SK-N-SH (cell line): ENCODE measurements at regions not wholly inside any gene's neighbourhood (a gene's known extent, or its start where the extent isn't known, plus 50 kb on each side); places are given as distances from the start of the nearest gene placed in this dataset.

Experiments used
- CTCF ChIA-PET: fragments of 300-600, 350-600 bp; formaldehyde crosslinking; extraction: SDS; loops from one replicate; lab custom pipeline; 2021; lab: Yijun Ruan, JAX
- POLR2A ChIA-PET: fragments of 350-600 bp; sonication (Branson Sonifier 250); formaldehyde crosslinking; extraction: SDS; loops from one replicate; lab custom pipeline; 2020; ENCODE audit warnings: antibody characterized with exemption, inconsistent platforms; lab: Yijun Ruan, JAX
- DNase-seq: peaks from one replicate; pipeline ENCODE4 v3.0.0; 2012
- H2AFZ ChIP-seq: fragments of 200-600 bp; sonication (generic); 2 replicates; pipeline ENCODE4 v1.8.1; 2016; ENCODE audit warnings: antibody characterized with exemption, mild to moderate bottlenecking, low read depth
- H3F3A ChIP-seq: fragments of 200-600 bp; sonication (generic); replicated peaks from 2 replicates; pipeline ENCODE3; 2016; ENCODE audit warnings: antibody characterized with exemption, mild to moderate bottlenecking; ENCODE audit not compliant: insufficient read depth
- H3K27ac ChIP-seq, 2 experiments: fragments of 200-500 bp in 1 of 2; fragments of 200-600 bp in 1 of 2; sonication (Bioruptor generic) in 1 of 2; sonication (generic), shearing (Covaris generic) in 1 of 2; 2 replicates each; pipeline versions ENCODE4 v1.5.1 to v1.6.1; 2014 to 2016; ENCODE audit warnings: low read depth in 2 of 2, inconsistent platforms in 1 of 2, low read length in 1 of 2, mild to moderate bottlenecking in 1 of 2, mixed read lengths in 1 of 2
- H3K27me3 ChIP-seq: fragments of 200-600 bp; sonication (generic), shearing (Covaris generic); 2 replicates; pipeline ENCODE4 v1.6.1; 2016; ENCODE audit warnings: mixed run types; ENCODE audit not compliant: insufficient read depth
- H3K36me3 ChIP-seq, 2 experiments: fragments of 200-500 bp in 1 of 2; fragments of 200-600 bp in 1 of 2; sonication (Bioruptor generic) in 1 of 2; sonication (generic) in 1 of 2; replicated peaks in 1 of 2; 2 replicates each; pipeline versions ENCODE3 to v1.5.1; 2014 to 2016; ENCODE audit warnings: low read length in 1 of 2, mild to moderate bottlenecking in 1 of 2; ENCODE audit not compliant: insufficient read depth in 2 of 2, control insufficient read depth in 1 of 2
- H3K4me1 ChIP-seq, 2 experiments: fragments of 200-500 bp in 1 of 2; fragments of 200-600 bp in 1 of 2; sonication (Bioruptor generic) in 1 of 2; sonication (generic), shearing (Covaris generic) in 1 of 2; 2 replicates each; pipeline versions ENCODE4 v1.5.1 to v1.6.1; 2014 to 2016; ENCODE audit warnings: low read depth in 1 of 2, low read length in 1 of 2, mixed run types in 1 of 2; ENCODE audit not compliant: insufficient read depth in 2 of 2, control insufficient read depth in 1 of 2
- H3K4me2 ChIP-seq: fragments of 200-600 bp; sonication (generic), shearing (Covaris generic); 2 replicates; pipeline ENCODE4 v1.6.1; 2017; ENCODE audit warnings: mixed run types
- H3K4me3 ChIP-seq, 2 experiments: fragments of 200-500 bp in 1 of 2; fragments of 200-600 bp in 1 of 2; sonication (Bioruptor generic) in 1 of 2; sonication (generic), shearing (Covaris generic) in 1 of 2; 2 replicates each; pipeline versions ENCODE4 v1.5.1 to v1.8.1; 2014 to 2016; ENCODE audit warnings: low read depth in 2 of 2, inconsistent platforms in 1 of 2, low read length in 1 of 2, mild to moderate bottlenecking in 1 of 2, mixed read lengths in 1 of 2, moderate library complexity in 1 of 2
- H3K79me2 ChIP-seq: fragments of 200-600 bp; sonication (generic); 2 replicates; pipeline ENCODE4 v1.8.1; 2017; ENCODE audit warnings: mild to moderate bottlenecking; ENCODE audit not compliant: insufficient read depth
- H3K9ac ChIP-seq: fragments of 200-600 bp; sonication (generic); 2 replicates; pipeline ENCODE4 v1.6.1; 2017; ENCODE audit warnings: mixed run types
- H3K9me2 ChIP-seq: fragments of 200-600 bp; sonication (generic); 2 replicates; pipeline ENCODE4 v1.6.1; 2017; ENCODE audit warnings: mixed run types
- H3K9me3 ChIP-seq: fragments of 200-600 bp; sonication (generic); 2 replicates; pipeline ENCODE4 v1.6.1; 2017; ENCODE audit warnings: mixed run types, mild to moderate bottlenecking, moderate library complexity
- H4K20me1 ChIP-seq: fragments of 200-600 bp; sonication (generic); 2 replicates; pipeline ENCODE4 v1.6.1; 2017; ENCODE audit warnings: mild to moderate bottlenecking, mixed run types; ENCODE audit not compliant: insufficient read depth
- CHD2 ChIP-seq: fragments of 150-350 bp; IDR thresholded peaks from 2 replicates; pipeline ENCODE4 v1.6.1; 2018; ENCODE audit warnings: low read length; ENCODE audit not compliant: partially characterized antibody
- ELF1 ChIP-seq: IDR thresholded peaks from 2 replicates; pipeline ENCODE4 v1.4.0; 2012
- EP300 ChIP-seq, 2 experiments: IDR thresholded peaks; 2 replicates each; pipeline versions ENCODE4 v1.4.0 to v1.6.1; 2012; ENCODE audit warnings: borderline replicate concordance in 1 of 2, low read depth in 1 of 2, low read length in 1 of 2
- FOSL2 ChIP-seq: IDR thresholded peaks from 2 replicates; pipeline ENCODE4 v1.4.0; 2012; ENCODE audit warnings: low read depth, mild to moderate bottlenecking, moderate library complexity, borderline replicate concordance
- FOXM1 ChIP-seq: IDR thresholded peaks from 2 replicates; pipeline ENCODE4 v1.4.0; 2012; ENCODE audit warnings: low read depth, mild to moderate bottlenecking
- GATA2 ChIP-seq: sonication (generic); formaldehyde crosslinking; IDR thresholded peaks from 2 replicates; pipeline ENCODE4 v1.5.0; 2020; ENCODE audit warnings: mild to moderate bottlenecking, missing genetic modification reagents
- MEF2A ChIP-seq: IDR thresholded peaks from 2 replicates; pipeline ENCODE4 v1.4.0; 2012; ENCODE audit warnings: low read depth, borderline replicate concordance
- NRF1 ChIP-seq: IDR thresholded peaks from 2 replicates; pipeline ENCODE4 v1.6.1; 2012; ENCODE audit warnings: low read depth, mild to moderate bottlenecking, low read length
- RAD21 ChIP-seq: IDR thresholded peaks from 2 replicates; pipeline ENCODE4 v1.6.1; 2012; ENCODE audit warnings: mild to moderate bottlenecking, low read length
- RFX5 ChIP-seq: IDR thresholded peaks from 2 replicates; pipeline ENCODE4 v1.6.1; 2012; ENCODE audit warnings: mild to moderate bottlenecking, improper control_type of control experiment, low read length
- RXRA ChIP-seq: IDR thresholded peaks from 2 replicates; pipeline ENCODE4 v1.4.0; 2012; ENCODE audit warnings: low read depth, mild to moderate bottlenecking, borderline replicate concordance
- TCF12 ChIP-seq: IDR thresholded peaks from 2 replicates; pipeline ENCODE4 v1.4.0; 2012
- TEAD4 ChIP-seq: IDR thresholded peaks from 2 replicates; pipeline ENCODE4 v1.4.0; 2012; ENCODE audit warnings: mild to moderate bottlenecking, borderline replicate concordance; ENCODE audit not compliant: insufficient read depth
- WGBS: methylation state at CpG from one replicate; pipeline ENCODE4 v1.1.6; 2017; ENCODE audit warnings: low lambda C conversion rate; 5-methylcytosine and 5-hydroxymethylcytosine counted together
- TF ChIP-seq, protein P1 (sequence below): fragments of 150-350 bp; IDR thresholded peaks from 2 replicates; pipeline ENCODE4 v1.6.1; 2016; ENCODE audit warnings: mild to moderate bottlenecking, low read depth, low read length
- TF ChIP-seq, protein P2 (sequence below): fragments of 200-600 bp; sonication (generic); IDR thresholded peaks from 2 replicates; pipeline ENCODE4 v1.6.1; 2017; ENCODE audit warnings: antibody characterized with exemption, mild to moderate bottlenecking, moderate library complexity
- TF ChIP-seq, protein P3 (sequence below): fragments of 150-350 bp; IDR thresholded peaks from 2 replicates; pipeline ENCODE4 v1.6.1; 2017; ENCODE audit warnings: antibody characterized with exemption, low read length, low read depth, borderline replicate concordance
- TF ChIP-seq, protein P4 (sequence below): IDR thresholded peaks from 2 replicates; pipeline ENCODE4 v1.4.0; 2012; ENCODE audit warnings: low read depth
- TF ChIP-seq, protein P5 (sequence below): IDR thresholded peaks from 2 replicates; pipeline ENCODE4 v1.6.1; 2012; ENCODE audit warnings: mild to moderate bottlenecking, low read depth, low read length, moderate library complexity

DNA sequence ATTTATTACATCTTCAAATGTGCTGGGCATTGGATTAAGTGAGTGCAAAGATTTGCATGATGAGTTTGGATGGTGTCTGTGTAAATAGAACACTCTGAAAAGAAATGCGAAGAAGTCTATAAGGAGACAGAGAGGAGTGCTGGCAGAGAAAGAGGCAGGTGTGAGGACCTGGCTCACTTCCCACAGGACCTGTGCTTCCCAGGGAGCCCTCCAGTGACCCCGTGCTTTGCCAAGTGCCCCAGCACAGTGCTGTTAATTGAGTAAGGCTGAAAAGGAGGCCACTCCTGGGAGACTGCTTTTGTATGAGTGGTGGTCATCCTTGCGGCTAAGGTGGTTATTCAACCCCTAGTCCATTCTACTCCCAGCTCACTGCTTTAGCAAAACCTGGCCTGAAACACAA, 230.8 kb downstream of the OSR1 start:
- CTCF ChIA-PET = no interaction called here
- no peak overlapping the region for H3K9ac ChIP-seq
- DNase-seq = no peak
- H3K36me3 ChIP-seq = no peaks in the 10 kb centered on the region
- H3K27ac ChIP-seq = no peak overlapping the region
- H3F3A ChIP-seq = peaks cover 7% of the 10 kb centered on the region
- H3K4me3 ChIP-seq = no peak overlapping the region
- peaks cover 0 to 37% of the 10 kb centered on the region in 2 experiments; a peak in 1 of 4 replicates for H3K4me1 ChIP-seq
- H3K9me3 ChIP-seq = no peaks in the 10 kb centered on the region
- 68% methylated on average over 2 of the region's 3 CpGs for WGBS
- H4K20me1 ChIP-seq = no peaks in the 10 kb centered on the region
- no peak overlapping the region for H3K4me2 ChIP-seq
- POLR2A ChIA-PET = no interaction called here
- no peaks in the 10 kb centered on the region for H3K27me3 ChIP-seq
- H2AFZ ChIP-seq = no peak overlapping the region
- H3K9me2 ChIP-seq = no peaks in the 10 kb centered on the region
- TF ChIP-seq, protein P1, sequence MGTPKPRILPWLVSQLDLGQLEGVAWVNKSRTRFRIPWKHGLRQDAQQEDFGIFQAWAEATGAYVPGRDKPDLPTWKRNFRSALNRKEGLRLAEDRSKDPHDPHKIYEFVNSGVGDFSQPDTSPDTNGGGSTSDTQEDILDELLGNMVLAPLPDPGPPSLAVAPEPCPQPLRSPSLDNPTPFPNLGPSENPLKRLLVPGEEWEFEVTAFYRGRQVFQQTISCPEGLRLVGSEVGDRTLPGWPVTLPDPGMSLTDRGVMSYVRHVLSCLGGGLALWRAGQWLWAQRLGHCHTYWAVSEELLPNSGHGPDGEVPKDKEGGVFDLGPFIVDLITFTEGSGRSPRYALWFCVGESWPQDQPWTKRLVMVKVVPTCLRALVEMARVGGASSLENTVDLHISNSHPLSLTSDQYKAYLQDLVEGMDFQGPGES = no peak
- TF ChIP-seq, protein P2, sequence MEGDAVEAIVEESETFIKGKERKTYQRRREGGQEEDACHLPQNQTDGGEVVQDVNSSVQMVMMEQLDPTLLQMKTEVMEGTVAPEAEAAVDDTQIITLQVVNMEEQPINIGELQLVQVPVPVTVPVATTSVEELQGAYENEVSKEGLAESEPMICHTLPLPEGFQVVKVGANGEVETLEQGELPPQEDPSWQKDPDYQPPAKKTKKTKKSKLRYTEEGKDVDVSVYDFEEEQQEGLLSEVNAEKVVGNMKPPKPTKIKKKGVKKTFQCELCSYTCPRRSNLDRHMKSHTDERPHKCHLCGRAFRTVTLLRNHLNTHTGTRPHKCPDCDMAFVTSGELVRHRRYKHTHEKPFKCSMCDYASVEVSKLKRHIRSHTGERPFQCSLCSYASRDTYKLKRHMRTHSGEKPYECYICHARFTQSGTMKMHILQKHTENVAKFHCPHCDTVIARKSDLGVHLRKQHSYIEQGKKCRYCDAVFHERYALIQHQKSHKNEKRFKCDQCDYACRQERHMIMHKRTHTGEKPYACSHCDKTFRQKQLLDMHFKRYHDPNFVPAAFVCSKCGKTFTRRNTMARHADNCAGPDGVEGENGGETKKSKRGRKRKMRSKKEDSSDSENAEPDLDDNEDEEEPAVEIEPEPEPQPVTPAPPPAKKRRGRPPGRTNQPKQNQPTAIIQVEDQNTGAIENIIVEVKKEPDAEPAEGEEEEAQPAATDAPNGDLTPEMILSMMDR = no peak
- TF ChIP-seq, protein P3, sequence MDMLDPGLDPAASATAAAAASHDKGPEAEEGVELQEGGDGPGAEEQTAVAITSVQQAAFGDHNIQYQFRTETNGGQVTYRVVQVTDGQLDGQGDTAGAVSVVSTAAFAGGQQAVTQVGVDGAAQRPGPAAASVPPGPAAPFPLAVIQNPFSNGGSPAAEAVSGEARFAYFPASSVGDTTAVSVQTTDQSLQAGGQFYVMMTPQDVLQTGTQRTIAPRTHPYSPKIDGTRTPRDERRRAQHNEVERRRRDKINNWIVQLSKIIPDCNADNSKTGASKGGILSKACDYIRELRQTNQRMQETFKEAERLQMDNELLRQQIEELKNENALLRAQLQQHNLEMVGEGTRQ = no peak
- no peak for TF ChIP-seq NRF1
- no peak for TF ChIP-seq MEF2A
- no peak for TF ChIP-seq CHD2
- no peak for TF ChIP-seq RAD21
- no peak for TF ChIP-seq FOXM1
- TF ChIP-seq EP300 (IDR thresholded peaks at IDR 0.05; ENCODE audit: borderline replicate concordance in 1 of 2, low read depth in 1 of 2, low read length in 1 of 2) = no peak
- TF ChIP-seq, protein P4, sequence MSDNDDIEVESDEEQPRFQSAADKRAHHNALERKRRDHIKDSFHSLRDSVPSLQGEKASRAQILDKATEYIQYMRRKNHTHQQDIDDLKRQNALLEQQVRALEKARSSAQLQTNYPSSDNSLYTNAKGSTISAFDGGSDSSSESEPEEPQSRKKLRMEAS = no peak
- TF ChIP-seq TCF12 = no peak
- no peak for TF ChIP-seq ELF1
- no peak for TF ChIP-seq FOSL2
- TF ChIP-seq, protein P5, sequence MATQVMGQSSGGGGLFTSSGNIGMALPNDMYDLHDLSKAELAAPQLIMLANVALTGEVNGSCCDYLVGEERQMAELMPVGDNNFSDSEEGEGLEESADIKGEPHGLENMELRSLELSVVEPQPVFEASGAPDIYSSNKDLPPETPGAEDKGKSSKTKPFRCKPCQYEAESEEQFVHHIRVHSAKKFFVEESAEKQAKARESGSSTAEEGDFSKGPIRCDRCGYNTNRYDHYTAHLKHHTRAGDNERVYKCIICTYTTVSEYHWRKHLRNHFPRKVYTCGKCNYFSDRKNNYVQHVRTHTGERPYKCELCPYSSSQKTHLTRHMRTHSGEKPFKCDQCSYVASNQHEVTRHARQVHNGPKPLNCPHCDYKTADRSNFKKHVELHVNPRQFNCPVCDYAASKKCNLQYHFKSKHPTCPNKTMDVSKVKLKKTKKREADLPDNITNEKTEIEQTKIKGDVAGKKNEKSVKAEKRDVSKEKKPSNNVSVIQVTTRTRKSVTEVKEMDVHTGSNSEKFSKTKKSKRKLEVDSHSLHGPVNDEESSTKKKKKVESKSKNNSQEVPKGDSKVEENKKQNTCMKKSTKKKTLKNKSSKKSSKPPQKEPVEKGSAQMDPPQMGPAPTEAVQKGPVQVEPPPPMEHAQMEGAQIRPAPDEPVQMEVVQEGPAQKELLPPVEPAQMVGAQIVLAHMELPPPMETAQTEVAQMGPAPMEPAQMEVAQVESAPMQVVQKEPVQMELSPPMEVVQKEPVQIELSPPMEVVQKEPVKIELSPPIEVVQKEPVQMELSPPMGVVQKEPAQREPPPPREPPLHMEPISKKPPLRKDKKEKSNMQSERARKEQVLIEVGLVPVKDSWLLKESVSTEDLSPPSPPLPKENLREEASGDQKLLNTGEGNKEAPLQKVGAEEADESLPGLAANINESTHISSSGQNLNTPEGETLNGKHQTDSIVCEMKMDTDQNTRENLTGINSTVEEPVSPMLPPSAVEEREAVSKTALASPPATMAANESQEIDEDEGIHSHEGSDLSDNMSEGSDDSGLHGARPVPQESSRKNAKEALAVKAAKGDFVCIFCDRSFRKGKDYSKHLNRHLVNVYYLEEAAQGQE = no peak
- no peak for TF ChIP-seq RFX5
- no peak for TF ChIP-seq RXRA
- TF ChIP-seq TEAD4 = no peak
- no peak for TF ChIP-seq GATA2 (CRISPR knock-in tag)
- no peaks in the 10 kb centered on the region for H3K79me2 ChIP-seq
